Esophagus squamous epithelium (tissue), 5 donors: ENCODE measurements at regions not wholly inside any gene's neighbourhood (a gene's known extent, or its start where the extent isn't known, plus 50 kb on each side); places are given as distances from the start of the nearest gene placed in this dataset.

ENCODE experiments used
- DNase-seq: peaks from one replicate; lab custom pipeline; 2025; lab: John Stamatoyannopoulos, UW
- H3K27ac ChIP-seq, 4 donors: fragments of 200-600 bp; sonication (generic); one replicate each; pipeline ENCODE4 v1.5.1; 2016 to 2019; ENCODE audit warnings: mild to moderate bottlenecking in 1 of 4
- H3K27me3 ChIP-seq, 4 donors: fragments of 200-600 bp; sonication (generic); 1 replicate in 3 of 4; 2 replicates in 1 of 4; pipeline versions ENCODE4 v1.5.1 to v1.6.0; 2017 to 2021; ENCODE audit warnings: antibody characterized with exemption in 1 of 4
- H3K36me3 ChIP-seq, 3 donors: fragments of 200-600 bp; sonication (generic); one replicate each; pipeline ENCODE4 v1.5.1; 2016 to 2019
- H3K4me1 ChIP-seq, 3 donors: fragments of 200-600 bp; sonication (generic); one replicate each; pipeline ENCODE4 v1.5.1; 2017 to 2019
- H3K4me3 ChIP-seq, 4 donors: fragments of 200-600 bp; sonication (generic); 1 replicate in 3 of 4; 2 replicates in 1 of 4; pipeline ENCODE4 v1.5.1; 2016 to 2019; ENCODE audit warnings: mild to moderate bottlenecking in 2 of 4, moderate library complexity in 1 of 4
- H3K9me3 ChIP-seq, 3 donors: fragments of 200-600 bp; sonication (generic); one replicate each; pipeline ENCODE4 v1.5.1; 2016 to 2019
- CTCF ChIP-seq, 6 experiments: fragments of 450-650 bp in 4 of 6; fragments of 200-600 bp in 2 of 6; sonication (generic) in 2 of 6; IDR thresholded peaks; one replicate each; pipeline ENCODE4 v1.5.1; 2016 to 2019; ENCODE audit warnings: antibody characterized with exemption in 6 of 6, mild to moderate bottlenecking in 4 of 6, moderate library complexity in 4 of 6
- POLR2A ChIP-seq, 4 donors: fragments of 450-650 bp; IDR thresholded peaks; one replicate each; pipeline ENCODE4 v1.6.1; 2017; ENCODE audit warnings: antibody characterized with exemption in 4 of 4, mild to moderate bottlenecking in 4 of 4, moderate library complexity in 3 of 4
- WGBS, 2 donors: methylation state at CpG; one replicate each; pipeline ENCODE4 v1.1.5; 2018; 5-methylcytosine and 5-hydroxymethylcytosine counted together
- intact Hi-C: fragments of 100-400 bp; cut with DNase I; formaldehyde crosslinking; loops from one replicate; pipeline ENCODE4 v1.15.0; 2022
- donor health status: DM: yes; HTN: yes; CAD: no.

- no peak for TF ChIP-seq CTCF (IDR thresholded peaks at IDR 0.05)
- TF ChIP-seq POLR2A (IDR thresholded peaks at IDR 0.05) = no peak
Measured at GRCh38 chr11:69575296-69576068, 65.5 kb upstream of the CCND1 start.

GRCh38 chr11:69576069-69576782 lies 64.7 kb upstream of the CCND1 start:
- H3K4me1 ChIP-seq = no peaks in the 10 kb centered on the region
- 58 to 60% methylated on average over 2 to 3 of the region's 10 CpGs for WGBS, 2 donors
- H3K4me3 ChIP-seq = no peak overlapping the region
- H3K36me3 ChIP-seq = no peaks in the 10 kb centered on the region
- no peak for DNase-seq
- peaks cover 0 to 25% (median 0%) of the 10 kb centered on the region in 4 donors for H3K27me3 ChIP-seq
- TF ChIP-seq POLR2A (IDR thresholded peaks at IDR 0.05) = no peak
- no peak for TF ChIP-seq CTCF (IDR thresholded peaks at IDR 0.05)
- intact Hi-C loops = no loop called here
- H3K27ac ChIP-seq = no peak overlapping the region
- no peaks in the 10 kb centered on the region for H3K9me3 ChIP-seq

More at GRCh38 chr11:69575296-69576068, 65.5 kb upstream of the CCND1 start:
- no peak overlapping the region for H3K27ac ChIP-seq
- WGBS, 2 donors = 67 to 76% methylated on average over 8 to 14 of the region's 14 CpGs
- intact Hi-C loops = no loop called here
- H3K36me3 ChIP-seq = no peaks in the 10 kb centered on the region
- H3K27me3 ChIP-seq = peaks cover 0 to 25% (median 0%) of the 10 kb centered on the region in 4 donors
- no peak overlapping the region for H3K4me3 ChIP-seq
- no peaks in the 10 kb centered on the region for H3K4me1 ChIP-seq
- DNase-seq = no peak
- H3K9me3 ChIP-seq = no peaks in the 10 kb centered on the region

- intact Hi-C loops = no loop called here
- H3K4me3 ChIP-seq = no peak overlapping the region
- WGBS, 2 donors = 64 to 88% methylated on average over 5 of the region's 5 CpGs
- TF ChIP-seq CTCF (IDR thresholded peaks at IDR 0.05) = no peak
- TF ChIP-seq POLR2A (IDR thresholded peaks at IDR 0.05) = no peak
- DNase-seq = no peak
- H3K4me1 ChIP-seq = no peaks in the 10 kb centered on the region
- H3K36me3 ChIP-seq = no peaks in the 10 kb centered on the region
- no peak overlapping the region for H3K27ac ChIP-seq
- H3K27me3 ChIP-seq = peaks cover 0 to 24% (median 0%) of the 10 kb centered on the region in 4 donors
- no peaks in the 10 kb centered on the region for H3K9me3 ChIP-seq
Measured at GRCh38 chr11:69578167-69578566, 62.8 kb upstream of the CCND1 start.

- no peak for DNase-seq
Measured at GRCh38 chr11:69580529-69580928, 60.4 kb upstream of the CCND1 start.

More at GRCh38 chr11:69580529-69580928, 60.4 kb upstream of the CCND1 start:
- Histone ChIP-seq H3K36me3 (no peaks in the 10 kb centered on the region), H3K27me3 (peaks cover 0 to 26% (median 0%) of the 10 kb centered on the region in 4 donors), H3K27ac (no peak overlapping the region), H3K4me1 (no peaks in the 10 kb centered on the region), H3K9me3 (no peaks in the 10 kb centered on the region), H3K4me3 (no peak overlapping the region)
- intact Hi-C loops = no loop called here
- 78 to 82% methylated on average over 3 of the region's 4 CpGs for WGBS, 2 donors
- TF ChIP-seq CTCF (IDR thresholded peaks at IDR 0.05) (no peak), POLR2A (IDR thresholded peaks at IDR 0.05) (no peak)
